SHP77 treated with DMSO at 0.1 percent for 48 hours (cell line): ENCODE measurements at regions not wholly inside any gene's neighbourhood (a gene's known extent, or its start where the extent isn't known, plus 50 kb on each side); places are given as distances from the start of the nearest gene placed in this dataset.

Experiments used
- DNase-seq: peaks from one replicate; lab custom pipeline; 2025; lab: John Stamatoyannopoulos, UW

- DNase-seq, result no peak
Measured at GRCh38 chr13:53501387-53501786, 472.8 kb downstream of the OLFM4 start.

- no peak for DNase-seq
Measured at GRCh38 chr13:53507741-53508140, 479.1 kb downstream of the OLFM4 start.

DNA sequence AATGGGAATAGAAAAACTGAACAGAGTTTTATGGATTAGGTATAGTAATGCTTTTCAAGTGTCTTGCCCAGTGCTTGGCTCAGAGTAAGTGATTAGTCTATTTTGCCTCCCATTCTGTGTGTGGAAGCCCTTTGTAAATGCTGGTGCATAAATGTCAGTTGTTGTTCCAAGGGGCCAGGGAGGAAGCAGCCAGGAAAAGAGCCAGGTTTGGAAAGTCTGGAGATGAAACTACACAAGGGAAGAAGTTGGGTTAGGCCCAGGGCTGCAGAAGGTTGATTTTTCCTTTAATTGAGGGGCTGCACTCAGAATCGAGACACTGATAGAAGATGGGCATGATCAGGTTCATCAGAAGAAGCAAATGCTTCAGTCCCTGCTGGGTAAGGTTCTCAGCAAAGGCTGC lies 484.0 kb downstream of the OLFM4 start:
- no peak for DNase-seq

DNA sequence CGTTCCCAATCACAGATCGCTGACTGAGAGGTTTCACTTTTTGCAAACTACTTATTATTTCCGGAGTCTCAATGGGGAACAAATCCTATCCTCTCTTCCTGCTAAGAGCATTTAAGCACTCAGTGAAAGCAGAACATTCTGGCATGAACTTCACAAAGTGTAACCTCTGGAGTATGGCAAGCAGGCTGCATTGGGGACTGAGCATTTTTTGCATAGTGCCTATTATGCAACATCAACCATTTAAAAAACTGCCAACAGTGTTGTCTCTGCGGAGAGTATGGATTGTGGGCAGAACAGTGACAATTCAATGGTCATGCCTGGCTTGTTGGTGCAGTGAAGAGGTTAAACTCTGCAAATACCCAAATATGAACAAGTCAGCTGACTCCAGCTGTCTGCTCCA lies 484.6 kb downstream of the OLFM4 start:
- no peak for DNase-seq

- no peak for DNase-seq
Measured at GRCh38 chr13:53520132-53520531, 491.5 kb downstream of the OLFM4 start.

- no peak for DNase-seq
Measured at GRCh38 chr13:53522034-53522433, 493.4 kb downstream of the OLFM4 start.

- DNase-seq, result no peak
Measured at GRCh38 chr13:53537586-53537985, 509.0 kb downstream of the OLFM4 start.

DNA sequence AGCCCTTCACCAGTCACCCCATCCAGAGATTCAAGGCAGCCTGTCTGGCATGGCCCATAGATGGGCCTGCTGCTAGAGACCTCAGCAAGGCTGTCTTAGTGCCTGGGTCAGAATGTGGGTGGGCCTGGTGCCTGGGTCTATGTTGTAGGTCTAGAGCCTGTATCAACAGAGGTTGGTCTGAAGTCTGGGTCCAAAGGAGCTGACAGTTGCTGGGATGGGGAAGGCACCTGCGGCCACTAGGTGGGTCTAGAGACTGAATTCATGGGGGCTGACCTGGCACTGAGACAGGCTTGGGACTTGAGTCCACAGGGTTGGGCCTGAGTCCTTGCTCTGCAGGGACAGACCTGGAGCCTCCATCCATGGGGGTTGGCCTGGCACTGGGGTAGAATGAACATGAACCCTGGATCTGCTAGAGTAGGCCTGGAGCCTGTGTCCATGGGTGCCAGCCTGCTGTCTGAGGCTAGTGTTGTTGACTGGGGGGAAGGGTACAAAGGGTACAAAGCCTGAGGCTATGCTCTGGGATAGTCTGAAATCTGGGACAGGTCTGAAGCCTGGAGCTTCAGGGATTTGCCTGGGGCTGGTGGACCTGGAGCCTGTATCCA lies 516.8 kb downstream of the OLFM4 start:
- no peak for DNase-seq

DNA sequence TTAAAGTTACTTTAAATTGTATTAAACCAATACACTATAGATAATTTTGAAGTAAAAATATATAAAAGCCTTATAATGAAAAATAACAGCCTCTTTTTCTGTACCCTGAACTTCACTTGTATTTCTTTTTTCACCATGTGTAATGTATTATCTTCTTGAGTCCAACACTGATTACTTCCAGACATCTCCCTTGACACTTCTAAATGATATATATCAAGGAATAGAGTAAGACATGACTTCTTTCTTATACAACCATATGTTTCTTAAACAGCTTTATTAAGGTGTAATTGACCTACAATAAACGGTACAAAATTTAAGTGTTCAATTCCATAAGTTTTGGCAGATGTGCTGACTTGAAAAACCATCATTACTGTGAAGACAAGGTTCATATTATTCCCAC lies 531.9 kb downstream of the OLFM4 start:
- DNase-seq, result no peak

GRCh38 chr13:53562419-53562818 lies 533.8 kb downstream of the OLFM4 start:
- DNase-seq, result no peak

- no peak for DNase-seq
Measured at GRCh38 chr13:53568491-53568890, 539.9 kb downstream of the OLFM4 start.

DNA sequence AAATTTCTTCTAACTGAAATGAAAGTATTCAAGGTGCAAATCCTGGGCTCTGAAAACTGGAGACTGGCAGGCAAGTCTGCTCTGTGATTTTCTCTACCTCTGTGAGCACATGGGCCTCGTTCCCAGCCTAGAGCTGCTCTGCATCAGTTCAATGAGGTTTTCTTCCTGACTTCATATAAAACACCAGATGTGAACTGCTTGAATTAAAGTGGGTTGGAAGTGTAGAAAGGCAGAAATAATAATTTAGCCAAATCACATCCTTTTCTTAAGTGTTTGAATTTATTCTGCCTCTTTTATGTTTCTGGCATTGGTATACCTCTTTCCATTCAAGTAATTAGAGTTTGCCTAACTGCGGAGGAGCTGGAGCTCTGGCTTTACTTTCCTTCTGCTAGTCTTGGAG lies 540.8 kb downstream of the OLFM4 start:
- no peak for DNase-seq

- no peak for DNase-seq
Measured at GRCh38 chr13:53601113-53601512, 572.5 kb downstream of the OLFM4 start.

- no peak for DNase-seq
Measured at GRCh38 chr13:53605326-53605725, 576.7 kb downstream of the OLFM4 start.

DNA sequence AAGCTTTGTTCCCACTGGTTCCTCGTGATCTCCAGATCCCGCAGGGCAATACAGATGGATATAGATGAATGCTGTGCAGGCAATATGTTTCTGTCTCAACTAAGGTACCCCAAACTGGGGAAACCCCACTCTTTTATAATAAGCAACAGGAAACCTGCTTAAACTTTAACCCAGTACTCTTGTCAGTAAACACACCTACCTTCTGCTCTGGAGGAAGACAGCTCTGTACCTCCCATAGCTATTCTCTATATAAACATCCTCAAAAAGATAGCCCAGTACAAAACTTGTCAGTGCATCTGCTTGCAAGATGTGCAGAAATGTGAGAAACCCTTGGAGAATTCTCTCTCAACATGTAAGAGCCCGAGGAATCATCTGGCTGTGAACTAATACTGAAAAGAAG lies 583.6 kb downstream of the OLFM4 start:
- DNase-seq, result no peak

DNA sequence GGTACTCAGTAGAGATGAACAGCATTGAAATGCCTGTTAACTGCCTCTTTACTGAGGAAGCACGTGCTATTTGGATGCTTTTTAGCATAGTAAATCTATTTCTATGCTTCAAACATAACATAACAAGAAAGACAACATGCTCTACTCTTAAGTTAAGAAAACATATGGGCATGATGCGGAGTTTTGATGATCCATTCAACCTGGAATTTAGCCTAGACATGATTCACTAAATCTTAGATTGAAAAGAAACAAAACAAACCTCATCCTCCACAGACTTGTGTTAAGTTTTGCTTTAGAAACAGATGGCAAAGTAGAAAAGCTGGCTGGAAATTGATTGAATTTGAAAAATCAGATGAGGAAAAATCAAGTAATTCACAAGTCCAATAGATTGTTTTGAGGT lies 593.8 kb downstream of the OLFM4 start:
- no peak for DNase-seq

DNA sequence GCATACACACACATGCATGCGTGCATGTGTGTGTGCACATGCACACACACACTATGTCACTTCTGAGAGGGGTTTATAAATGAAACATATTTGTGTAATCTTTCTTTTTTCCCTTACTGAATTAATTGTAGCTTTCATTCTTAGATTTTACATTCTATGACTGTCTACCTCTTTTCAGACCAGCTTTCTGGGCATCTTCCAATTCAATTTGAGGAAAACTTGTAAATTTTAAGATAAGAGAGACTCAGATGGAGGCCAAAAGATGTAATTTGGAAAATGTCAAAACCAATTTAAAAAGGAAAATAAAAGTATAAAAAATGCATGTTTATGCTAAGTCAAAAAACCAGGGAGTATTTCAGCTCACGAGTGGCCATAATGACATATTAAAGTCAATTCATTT lies 594.5 kb downstream of the OLFM4 start:
- no peak for DNase-seq

GRCh38 chr13:53631511-53631910 lies 602.9 kb downstream of the OLFM4 start:
- no peak for DNase-seq

DNA sequence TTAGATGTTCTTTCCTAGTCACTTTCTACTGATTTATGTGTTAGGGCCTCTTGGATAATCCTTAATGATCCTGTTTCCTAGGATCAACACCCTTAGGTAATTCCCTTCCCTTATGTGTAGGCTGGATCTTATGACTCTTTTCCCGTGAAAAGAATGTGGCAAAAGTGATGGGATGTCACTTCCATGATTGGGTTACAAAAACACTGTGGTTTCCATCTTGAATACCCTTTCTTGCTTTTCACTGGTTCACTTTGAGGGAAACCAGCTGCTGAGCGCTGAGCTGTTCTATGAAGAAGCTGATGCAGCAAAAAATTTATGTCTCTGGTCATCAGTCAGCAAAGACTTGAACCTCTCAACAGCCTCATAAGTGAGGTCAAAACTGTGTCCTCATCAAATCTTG lies 609.4 kb downstream of the OLFM4 start:
- no peak for DNase-seq

GRCh38 chr13:53642306-53642705 lies 613.7 kb downstream of the OLFM4 start:
- no peak for DNase-seq

GRCh38 chr13:53648673-53649072 lies 620.1 kb downstream of the OLFM4 start:
- DNase-seq, result no peak

DNA sequence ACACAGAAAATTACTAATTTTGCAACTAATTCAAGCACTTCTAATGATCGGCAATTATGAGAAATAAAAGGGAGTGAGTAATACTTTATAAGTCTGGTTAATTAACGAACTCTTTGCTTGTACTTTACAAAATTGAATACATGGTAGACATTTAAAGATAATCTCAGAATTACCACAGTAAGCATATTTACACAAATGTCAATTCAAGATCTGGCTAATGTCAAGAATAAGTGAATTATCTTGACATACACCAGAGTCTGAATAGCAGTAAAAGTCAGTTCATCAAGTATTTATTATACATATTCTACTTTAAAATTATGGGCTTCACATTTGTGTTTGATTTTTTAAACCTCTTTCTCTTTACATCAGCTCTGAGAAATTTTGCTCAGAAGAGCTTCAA lies 643.4 kb downstream of the OLFM4 start:
- no peak for DNase-seq

DNA sequence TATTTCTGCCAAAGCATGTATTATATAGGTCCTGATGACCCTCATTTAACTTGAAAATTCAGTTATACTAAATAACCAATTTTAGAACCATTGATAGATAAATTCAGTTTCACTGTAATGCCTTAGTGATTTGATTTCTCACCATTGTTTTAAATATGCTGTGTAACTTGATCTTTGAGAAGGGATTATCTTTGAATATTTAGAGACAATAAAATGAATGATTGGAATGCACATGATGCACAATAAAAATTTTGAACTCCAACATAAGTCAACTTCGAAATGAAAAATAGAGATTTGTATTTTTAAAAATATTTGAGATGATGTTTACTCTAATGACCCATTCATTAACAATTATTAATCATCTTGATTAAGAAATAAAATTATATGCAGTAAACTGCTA lies 654.5 kb downstream of the OLFM4 start:
- DNase-seq, result no peak

GRCh38 chr13:53683608-53684007 lies 655.0 kb downstream of the OLFM4 start:
- no peak for DNase-seq

- no peak for DNase-seq
Measured at GRCh38 chr13:53691417-53691816, 662.8 kb downstream of the OLFM4 start.
